Activated T-cell treated with anti-CD3 and anti-CD28 coated beads for 24 hours (primary cell): ENCODE measurements at regions not wholly inside any gene's neighbourhood (a gene's known extent, or its start where the extent isn't known, plus 50 kb on each side); places are given as distances from the start of the nearest gene placed in this dataset.

Experiments used
- DNase-seq: peaks from one replicate; pipeline ENCODE4 v3.0.0-alpha.2; 2020; ENCODE audit warnings: low read depth

DNA sequence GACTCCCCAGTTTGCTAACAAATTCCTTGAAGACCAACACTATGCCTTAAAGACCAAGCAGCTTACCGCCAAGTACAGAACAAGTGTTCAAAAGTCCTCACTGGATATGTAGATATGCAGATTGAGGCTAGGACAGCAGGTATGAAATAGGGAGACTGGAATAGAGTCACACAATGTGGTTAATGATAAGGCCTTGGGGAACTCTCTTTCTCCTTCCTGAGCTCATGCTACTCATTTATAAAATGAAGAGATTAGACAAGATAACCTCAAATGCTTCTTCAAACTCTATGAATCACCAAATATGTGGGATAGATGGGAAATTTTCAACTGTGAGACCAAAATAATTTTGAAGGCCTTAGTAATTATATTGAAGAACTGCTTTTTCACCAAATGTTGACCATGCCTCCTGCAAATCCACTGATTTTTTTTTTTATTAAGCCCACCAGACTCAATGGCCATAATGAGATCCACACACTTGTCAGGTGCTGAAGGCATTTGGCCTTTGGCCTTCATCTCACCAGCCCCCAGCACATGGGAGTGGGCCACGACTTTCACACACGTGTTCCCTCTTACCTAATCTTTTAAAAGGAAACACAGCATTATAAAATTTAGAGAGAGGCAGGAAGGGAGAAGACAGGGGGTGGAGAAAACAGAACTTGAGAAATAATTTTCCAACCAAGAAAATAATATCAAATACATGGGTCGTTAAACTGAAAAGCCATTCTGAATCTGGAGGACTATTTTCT is 181.5 kb downstream of the EN1 start:
- no peak for DNase-seq

DNA sequence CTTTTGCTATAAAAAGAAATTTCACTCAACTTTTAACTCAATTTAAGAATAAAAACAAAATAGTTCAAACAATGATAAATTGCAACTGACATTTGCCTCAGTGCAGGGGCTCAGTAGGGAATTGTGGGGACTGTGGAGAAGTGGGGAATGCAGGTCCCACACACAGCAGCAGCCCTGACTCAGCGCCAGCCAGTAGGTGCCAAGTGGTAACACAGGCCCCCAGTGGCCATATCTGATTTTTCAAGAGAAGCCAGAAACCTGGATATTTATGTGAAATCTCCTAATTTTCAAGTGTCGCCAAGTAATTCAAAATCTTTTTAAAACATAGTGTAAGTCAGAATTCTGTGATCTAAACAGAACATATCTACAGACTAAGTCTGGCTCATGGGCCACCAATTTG is 186.3 kb downstream of the EN1 start:
- DNase-seq = no peak

DNA sequence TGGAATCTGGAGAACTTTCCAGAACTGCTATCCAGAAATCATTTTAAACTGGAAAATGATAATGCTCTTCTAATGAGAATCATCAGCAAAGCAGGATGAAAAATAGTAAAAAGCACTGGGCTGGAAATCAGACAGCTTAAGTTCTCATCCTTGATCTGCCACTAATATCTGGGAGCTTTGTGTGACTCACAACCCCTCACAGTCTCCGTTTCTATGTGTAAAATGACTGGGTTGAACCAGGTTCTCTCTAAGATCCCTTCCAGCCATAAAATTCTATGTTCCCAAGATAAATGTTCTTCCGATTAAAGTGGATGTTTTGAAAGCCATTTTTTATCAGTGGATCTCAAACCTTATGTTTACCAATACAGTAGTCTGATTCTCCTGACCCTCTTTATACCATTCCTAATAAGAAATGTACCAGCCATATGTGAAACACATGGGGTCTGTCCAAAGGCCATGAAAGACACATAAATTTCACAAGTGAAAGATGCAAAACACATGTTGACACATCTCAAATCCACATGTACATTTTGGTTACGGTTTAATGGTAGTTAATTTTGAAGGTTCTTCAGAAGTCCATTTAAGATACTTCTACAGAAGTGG is 188.8 kb downstream of the EN1 start:
- DNase-seq = no peak

DNA sequence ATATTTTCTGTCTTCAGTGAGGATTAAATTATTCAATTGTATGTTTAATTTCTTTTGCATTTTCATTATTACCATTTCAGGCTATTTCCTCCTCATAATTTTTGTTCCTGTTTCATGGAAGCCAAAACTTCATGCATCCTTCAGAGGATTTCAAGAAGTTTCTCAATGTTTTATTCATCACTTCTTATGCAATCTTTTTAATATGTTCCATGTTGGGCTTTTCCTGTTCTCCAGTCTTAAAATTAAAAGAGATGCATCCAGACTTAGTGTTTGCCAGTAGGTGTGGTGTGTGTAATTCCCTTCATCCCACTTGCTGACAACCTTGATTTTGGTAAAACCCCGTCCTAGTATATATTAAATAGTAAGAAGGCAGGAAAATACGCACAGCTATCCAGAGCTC is 190.0 kb downstream of the EN1 start:
- no peak for DNase-seq

DNA sequence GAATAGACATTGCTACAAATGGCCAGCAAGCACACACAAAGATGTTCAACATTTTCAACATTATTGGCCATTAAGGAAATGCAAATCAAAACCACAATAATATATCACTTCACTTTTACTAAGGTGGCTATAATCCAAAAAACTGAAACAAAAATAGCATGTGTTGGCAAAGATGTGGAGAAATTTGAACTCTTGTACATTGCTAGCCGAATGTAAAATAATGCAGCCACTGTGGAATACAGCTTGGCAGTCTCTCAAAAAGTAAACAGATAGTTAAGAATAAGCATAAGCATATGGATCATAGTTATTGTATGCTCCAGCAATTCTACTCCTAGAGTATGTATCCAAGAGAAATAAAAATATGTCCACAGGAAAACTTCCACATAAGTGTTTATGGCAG is 192.5 kb downstream of the EN1 start:
- DNase-seq = no peak

DNA sequence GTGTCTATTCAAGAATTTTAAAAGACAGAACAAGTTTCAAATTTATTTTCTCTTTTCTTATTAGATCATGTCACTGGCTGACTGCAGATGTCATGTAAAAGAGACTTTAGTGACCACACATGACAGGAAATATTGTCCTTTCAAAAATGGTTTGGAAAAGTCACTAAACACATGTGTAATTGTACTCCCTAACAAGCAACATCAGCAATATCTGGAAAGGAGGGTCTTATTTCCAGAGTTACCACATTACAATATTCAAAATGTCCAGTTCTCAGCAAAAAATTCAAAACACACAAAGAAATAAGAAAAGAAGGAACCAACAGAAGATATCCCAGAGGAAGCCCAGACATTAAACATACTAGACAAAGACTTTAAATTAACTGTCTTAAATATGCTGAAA is 197.1 kb downstream of the EN1 start:
- DNase-seq = no peak

DNA sequence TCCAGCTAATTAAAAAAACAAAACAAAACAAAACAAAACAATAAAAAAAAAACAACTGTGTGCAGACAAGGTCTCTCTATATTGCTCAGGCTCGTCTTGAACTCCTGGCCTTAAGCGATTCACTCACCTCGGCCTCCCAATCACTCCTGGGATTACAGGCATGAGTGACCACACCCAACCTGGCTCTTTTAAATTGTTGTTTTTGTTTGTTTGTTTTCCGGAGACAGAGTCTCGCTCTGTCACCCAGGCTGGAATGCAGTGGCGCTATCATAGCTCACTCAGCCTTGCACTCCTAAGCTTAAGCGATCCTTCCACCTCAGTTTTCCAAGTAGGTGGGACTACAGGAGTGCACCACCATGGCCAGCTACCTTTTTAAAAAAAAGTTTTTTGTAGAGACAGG is 201.6 kb downstream of the EN1 start:
- DNase-seq = no peak

DNA sequence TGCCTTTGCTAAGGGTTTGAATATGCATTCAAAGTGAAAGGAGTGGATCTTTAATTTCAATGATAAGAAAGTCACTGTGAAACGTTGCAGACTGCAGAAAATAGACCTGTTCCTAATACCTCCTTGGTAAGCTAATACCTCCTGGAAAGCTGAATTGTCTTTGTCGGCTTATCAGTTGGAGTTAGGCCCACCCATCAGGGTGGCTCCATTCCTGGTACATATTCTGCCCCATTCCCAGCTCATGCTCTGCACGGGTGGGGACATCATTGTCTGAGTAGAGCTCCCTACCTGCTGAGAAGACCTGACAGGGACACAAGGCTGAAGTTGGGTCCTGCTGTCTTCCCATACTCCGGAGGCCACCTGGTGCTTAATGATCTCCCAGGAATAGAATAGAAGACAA is 203.3 kb downstream of the EN1 start:
- no peak for DNase-seq

DNA sequence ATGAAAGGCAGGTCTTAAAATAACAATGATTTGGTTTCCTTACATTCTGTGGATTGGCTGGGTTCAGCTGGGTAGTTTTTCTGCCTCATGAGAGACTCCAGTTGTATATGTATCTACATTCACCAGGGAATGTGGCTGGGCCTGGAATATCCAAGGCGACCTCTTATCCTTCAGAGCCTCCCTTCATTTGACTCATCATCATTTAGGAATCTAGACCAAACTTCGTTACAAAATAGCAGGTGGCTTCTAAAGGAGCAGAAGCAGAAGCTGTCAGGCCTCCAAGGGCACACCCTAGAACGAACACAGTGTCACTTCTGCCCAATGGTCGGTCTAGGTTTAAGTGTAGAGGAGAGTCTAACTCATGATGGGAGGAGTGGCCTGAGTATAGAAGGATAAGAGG is 204.2 kb downstream of the EN1 start:
- DNase-seq = no peak

DNA sequence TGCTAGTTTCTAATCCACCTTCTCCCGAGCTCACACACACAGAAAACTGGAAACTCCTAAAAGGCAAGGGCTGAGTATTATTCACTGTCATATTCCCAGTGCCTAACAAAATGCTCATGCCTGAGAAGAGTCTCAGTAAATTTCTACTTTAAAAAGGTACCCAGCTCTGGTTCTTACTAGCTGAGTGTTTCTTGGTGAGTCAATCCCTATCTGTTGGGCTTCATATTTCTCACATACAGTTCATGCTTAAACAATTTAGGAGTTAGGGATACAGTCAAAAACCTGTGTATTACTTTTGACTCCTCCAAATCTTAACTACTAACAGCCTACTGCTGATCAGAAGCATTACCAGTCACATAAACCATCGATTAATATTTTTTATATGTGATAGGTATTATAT is 204.9 kb downstream of the EN1 start:
- DNase-seq = no peak

DNA sequence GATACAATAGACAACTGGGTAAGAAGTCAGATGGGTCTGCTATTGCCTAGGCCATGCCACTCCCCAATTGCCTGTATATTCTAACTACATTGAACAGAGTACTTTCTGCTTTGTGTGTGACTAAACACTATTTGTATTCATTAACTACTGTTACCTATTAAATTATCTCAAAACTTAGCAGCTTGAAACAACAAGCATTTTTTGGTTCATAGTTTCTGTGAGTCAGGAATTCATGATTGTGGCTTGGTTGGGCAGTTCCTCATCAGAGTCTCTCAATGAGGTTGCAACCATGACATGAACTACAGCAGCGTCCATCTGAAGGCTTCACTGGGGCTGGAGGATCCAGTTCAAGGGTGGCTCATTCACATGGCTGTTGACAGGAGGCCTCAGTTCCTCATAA is 205.7 kb downstream of the EN1 start:
- no peak for DNase-seq

DNA sequence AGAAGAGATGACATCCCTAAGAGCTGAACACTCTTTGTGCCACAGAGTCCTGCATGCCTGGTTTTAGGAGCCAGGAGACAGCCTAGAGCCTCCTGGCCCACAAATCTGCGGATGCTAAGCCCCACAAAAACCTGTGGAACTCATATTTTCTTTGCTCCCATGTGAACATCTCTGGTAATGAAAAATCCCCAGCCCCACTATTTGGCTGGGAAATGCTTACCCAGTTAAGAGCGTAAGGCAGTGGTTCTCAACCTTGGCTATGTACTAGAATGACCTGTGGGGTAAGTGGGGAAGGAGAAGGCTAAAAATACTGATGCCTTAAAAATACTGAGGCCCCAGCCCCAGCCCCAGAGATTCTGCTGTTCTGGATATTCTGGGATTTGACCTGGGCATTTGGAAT is 208.1 kb downstream of the EN1 start:
- no peak for DNase-seq

DNA sequence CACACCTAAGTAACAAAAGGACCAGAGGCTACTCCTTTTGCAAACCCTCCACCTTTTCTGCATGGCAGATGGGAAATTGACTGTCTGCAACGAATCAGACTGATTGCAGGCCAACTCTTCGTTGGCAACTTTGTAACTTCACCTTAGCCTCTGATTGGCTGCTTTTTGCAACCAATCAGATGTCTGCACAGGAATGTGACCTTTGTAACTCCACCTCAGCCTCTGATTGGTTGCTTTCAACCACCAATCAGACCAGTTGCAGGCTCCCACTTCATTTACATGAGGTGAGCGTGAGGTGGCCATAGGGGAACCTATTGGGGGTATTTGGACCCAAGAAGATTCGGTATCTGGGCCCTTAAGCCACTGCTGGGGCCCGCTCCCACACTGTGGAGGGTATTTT is 209.0 kb downstream of the EN1 start:
- no peak for DNase-seq

DNA sequence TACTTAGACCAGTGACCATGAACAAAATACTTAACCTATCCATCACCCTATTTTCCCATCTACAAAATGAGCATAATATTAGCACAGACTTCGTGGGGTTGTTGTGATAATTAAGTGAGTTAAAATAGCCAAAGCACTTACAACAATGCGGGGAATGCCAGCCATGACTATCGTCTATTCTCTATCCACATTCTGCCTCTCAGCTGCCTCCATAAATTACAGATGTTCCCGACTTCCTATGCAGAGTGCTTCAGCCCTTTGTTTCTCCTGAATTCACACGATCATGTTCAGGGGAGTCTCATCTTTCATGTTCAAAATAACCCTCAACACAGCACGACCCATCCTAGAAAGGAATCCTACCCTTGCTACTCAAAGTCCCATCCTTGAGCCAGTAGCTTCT is 211.6 kb downstream of the EN1 start:
- no peak for DNase-seq

DNA sequence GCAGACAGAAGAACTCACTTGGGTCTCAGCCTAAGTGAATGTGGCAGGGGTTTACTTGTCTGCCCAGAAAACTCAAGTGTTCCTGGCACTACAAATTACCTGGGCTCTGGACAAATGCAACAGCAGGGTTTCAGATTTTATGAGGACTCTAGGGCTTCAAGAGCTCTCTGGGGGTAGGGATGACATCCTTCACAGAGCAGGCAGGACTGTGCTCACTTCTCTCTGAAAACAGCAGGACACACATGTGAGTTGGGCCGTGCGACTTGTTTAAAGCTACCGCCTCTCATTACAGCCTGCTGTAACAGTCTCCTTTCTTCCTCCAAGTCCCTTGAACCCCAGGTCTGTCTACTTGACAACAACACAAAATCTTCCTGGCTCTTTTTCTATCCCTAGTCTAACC is 212.6 kb downstream of the EN1 start:
- no peak for DNase-seq

DNA sequence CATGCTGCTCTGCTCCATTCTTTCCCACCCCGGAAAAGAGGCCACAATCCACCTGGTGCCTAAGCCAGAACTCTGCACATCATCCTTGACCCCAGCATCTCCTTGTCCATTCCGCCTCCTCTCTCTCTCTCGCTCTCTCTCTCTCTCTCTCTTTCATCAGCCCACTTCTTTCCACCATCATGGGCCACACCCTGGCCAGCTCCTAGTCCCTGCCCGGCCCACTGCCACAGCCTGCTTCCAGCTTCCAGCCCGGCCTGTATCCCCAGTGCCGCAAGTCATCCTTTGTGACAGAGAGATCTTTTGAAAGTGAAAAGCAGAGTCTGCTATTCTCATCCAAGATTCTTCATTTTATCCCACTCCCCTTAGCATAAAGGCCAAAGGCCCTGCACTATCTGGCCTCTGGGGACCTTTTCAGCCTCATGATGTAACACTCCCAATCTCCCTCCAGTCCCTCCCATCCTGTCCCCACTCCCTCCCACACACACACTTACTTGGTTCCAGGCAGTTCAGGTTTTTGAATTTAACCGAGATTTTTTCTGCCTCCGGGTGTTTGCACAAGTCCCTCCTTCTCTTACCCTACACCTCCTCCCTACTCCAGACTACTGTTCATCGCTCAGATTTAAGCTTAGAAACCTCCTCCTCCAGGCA is 214.0 kb downstream of the EN1 start:
- no peak for DNase-seq

DNA sequence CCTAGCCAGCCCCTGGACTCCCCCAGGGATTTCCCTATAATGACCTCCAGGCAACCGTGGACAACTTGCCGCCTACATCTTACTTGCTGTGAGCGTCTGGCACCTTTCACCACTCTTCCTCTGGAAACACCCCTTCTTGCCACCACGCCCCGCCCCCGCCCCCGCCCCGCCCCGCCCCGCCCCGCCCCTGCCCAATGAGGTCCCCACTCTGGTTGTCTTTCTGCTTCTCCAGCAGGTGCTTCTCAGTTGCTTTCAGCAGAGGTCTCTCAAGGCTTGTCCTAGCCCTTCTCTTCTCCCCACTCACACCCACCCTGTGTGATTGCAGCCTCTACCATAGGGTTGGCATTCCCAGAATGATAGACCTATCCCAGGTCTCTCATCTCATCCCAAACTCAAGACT is 214.5 kb downstream of the EN1 start:
- DNase-seq = no peak

DNA sequence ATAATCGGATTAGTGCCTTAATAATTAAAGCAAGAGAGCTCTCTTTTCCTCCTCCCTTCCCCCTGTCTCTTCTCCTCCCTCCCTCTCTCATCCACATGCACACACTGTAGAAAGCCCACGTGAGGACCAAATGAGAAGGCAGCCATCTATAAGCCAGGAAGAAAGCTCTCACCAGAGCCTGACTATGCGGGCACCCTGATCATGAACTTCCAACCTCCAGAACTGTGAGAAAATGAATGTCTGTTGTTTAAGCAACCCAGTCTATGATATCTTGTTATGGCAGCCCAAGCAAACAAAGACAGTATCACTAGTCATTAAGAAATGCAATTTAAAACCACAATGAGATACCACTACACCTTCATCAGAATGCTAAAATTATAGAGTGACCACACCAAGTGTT is 220.3 kb downstream of the EN1 start:
- no peak for DNase-seq

DNA sequence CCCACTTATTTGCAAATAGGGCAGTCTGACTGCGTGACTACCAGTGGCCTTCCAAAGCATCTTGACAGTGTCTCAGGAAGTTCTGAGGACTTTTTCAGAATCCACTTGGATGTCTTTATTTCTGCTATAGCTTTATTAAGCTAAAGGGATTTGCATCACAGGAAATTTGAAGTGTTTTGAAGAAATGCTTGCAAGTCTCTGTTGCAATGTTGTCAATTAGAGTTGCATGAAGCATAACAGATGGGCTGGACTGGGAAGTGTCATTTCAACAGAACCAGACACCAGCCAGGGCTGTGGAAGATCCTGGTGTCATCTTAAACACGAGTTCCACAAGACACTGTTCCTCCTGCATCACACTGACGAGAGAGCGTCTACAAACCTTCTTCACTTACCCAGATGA is 224.5 kb downstream of the EN1 start:
- no peak for DNase-seq

DNA sequence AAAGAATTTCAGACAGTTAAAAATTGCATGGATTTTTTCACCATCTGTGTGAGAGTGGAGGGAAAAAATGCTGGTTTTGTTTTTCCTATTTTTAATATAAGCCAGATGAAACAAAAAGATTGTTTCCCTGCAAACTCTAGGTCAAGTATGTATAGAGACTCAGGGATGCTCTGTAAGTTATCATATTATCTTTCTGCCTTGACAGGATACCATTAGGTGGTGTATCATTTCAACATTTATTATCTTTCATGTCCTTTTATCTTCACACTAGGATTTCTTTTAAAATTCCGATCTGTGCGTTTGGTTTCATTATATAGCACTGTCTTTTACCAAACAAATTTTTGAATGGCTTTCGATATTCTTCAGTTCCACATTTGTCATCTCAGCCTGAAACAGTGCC is 225.3 kb downstream of the EN1 start:
- no peak for DNase-seq

DNA sequence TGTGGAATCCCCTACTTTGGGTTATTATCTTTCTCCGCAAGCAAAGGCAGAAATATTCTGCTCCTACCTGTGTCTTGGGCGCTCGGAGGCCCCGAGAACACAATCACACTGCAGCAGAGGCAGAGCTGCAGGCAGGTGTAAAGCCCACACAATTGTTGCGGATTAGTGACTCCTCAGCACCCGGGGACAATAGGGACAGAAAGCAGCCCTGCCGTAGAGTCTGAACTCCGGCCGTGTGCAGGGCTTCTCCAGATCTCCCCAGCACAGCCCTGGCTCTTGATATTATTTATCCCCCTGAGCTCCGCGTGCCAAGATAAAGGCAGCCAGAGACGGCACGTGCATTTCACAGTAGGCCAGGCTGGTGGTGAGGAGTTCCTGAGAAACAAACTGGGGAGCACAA is 229.2 kb downstream of the EN1 start:
- DNase-seq = no peak

DNA sequence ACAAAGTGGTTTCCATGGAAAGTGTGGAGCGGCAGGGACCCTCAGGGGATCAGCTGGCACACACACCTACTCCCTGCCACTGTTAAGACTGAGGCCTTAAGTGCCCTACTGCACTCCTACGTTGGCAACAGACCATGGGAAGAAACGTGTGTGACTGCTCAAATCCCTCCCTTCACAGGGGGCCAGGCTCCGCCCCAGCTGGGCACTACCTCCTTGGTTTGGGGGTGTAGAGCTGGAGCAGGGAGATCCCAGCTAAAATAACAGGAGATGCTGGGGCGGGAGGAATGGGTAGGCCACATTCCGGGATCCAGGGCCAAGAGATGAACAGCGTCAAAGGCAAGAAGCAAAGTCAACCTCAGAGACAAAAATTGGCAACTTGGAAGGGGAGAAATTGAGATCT is 231.0 kb downstream of the EN1 start:
- no peak for DNase-seq

DNA sequence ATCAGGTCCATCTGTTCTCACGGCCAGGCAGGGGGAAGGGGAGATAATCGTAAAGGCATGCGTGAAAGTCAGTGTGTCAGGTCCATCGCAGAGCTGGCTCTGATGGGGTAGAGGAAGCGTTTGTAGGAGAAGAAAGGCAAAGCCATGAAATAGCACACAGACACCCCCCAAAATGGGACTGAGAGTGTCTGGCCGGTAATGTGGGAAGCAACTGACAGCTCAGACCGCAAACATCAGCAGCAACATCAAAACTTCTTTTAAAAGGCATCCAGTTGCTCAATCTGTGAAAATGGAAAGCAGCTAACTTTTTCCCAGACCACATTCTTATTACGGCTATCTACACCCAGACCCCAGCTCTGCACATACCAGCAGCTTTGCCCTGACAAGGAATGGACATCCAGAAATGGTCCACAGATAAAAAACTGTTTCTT is 232.6 kb downstream of the EN1 start:
- DNase-seq = no peak

DNA sequence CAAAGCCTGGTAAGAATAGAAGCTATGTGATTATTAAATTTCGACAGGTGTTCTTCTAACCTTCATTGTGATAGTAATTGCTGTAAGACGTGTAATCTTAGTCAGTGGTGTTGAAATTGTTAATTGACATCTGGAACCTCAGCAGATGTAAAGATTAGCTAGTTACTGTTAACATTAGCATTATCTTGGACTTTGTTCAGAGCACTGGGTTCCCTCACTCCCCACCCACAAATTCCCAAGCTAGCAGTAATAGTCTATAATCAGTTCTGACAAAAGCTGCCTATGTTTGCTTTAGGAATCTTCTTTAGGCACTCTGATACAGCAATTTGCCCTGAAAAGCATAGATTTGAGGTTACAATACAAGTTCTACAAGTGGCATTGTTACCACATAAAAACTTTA is 233.7 kb downstream of the EN1 start:
- no peak for DNase-seq
